C4-2B (cell line): ENCODE measurements at regions not wholly inside any gene's neighbourhood (a gene's known extent, or its start where the extent isn't known, plus 50 kb on each side); places are given as distances from the start of the nearest gene placed in this dataset.

Source experiments
- H3K27ac ChIP-seq: fragments of 450-650 bp; 2 replicates; pipeline ENCODE4 v1.5.1; 2017
- CTCF ChIP-seq: fragments of 450-650 bp; conservative IDR thresholded peaks from 2 replicates; pipeline ENCODE4 v1.5.1; 2017; ENCODE audit warnings: mild to moderate bottlenecking
- ZFX ChIP-seq: fragments of 450-650 bp; IDR thresholded peaks from 2 replicates; pipeline ENCODE4 v1.6.1; 2017

GRCh38 chr6:14282854-14283505, 165.4 kb downstream of the CD83 start:
- no peak overlapping the region for H3K27ac ChIP-seq
- TF ChIP-seq CTCF (no peak), ZFX (no peak)

- H3K27ac ChIP-seq: no peak overlapping the region
- peak; percentile 15; the same call in 1 of the 2 replicates for TF ChIP-seq CTCF
- no peak for TF ChIP-seq ZFX
Observed at GRCh38 chr6:14283600-14284235, 166.1 kb downstream of the CD83 start.

GRCh38 chr6:14284969-14285590, 167.5 kb downstream of the CD83 start:
- H3K27ac ChIP-seq: no peak overlapping the region

GRCh38 chr6:14286144-14286543, 168.6 kb downstream of the CD83 start:
- TF ChIP-seq ZFX: no peak
- TF ChIP-seq CTCF: no peak
- no peak overlapping the region for H3K27ac ChIP-seq

More at GRCh38 chr6:14284969-14285590, 167.5 kb downstream of the CD83 start:
- TF ChIP-seq ZFX (no peak), CTCF (no peak)

GRCh38 chr6:14286634-14287428, 169.3 kb downstream of the CD83 start:
- TF ChIP-seq CTCF: no peak
- TF ChIP-seq ZFX: no peak
- H3K27ac ChIP-seq: no peak overlapping the region

- H3K27ac ChIP-seq: no peak overlapping the region
- TF ChIP-seq CTCF (no peak), ZFX (no peak)
Observed at GRCh38 chr6:14287707-14288106, 170.1 kb downstream of the CD83 start.
